Breast epithelium (tissue), 3 donors: ENCODE measurements at regions not wholly inside any gene's neighbourhood (a gene's known extent, or its start where the extent isn't known, plus 50 kb on each side); places are given as distances from the start of the nearest gene placed in this dataset.

Source experiments
- POLR2A ChIP-seq: fragments of 450-650 bp; IDR thresholded peaks from one replicate; pipeline ENCODE4 v1.6.1; 2016; ENCODE audit warnings: antibody characterized with exemption, mild to moderate bottlenecking, moderate library complexity
- POLR2AphosphoS5 ChIP-seq, 3 donors: sonication (generic); formaldehyde crosslinking; IDR thresholded peaks; one replicate each; pipeline ENCODE4 v1.6.1; 2017; ENCODE audit warnings: antibody characterized with exemption in 3 of 3

DNA sequence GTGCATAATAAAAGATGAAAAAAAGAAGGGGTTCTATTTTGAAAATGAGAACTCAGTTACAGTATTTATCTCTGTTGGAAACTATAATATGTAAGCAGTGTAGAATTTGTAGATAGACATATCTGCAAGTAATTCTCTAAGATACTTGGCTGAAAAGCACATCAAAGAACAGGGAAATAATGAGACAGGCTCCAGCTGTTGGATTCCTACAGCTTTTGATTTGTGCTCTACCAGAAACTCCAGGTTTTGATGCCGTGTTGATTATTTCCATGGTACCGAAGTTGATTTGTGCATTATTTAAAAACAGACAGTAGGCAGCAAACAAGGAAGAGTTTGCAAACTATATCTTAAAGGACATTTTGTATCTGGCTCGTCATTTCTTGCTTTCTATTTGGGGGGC lies 2098.7 kb upstream of the WWC1 start:
- TF ChIP-seq POLR2A (no peak), POLR2AphosphoS5 (IDR thresholded peaks at IDR 0.05) (no peak)
